GM12872 (cell line): ENCODE measurements at regions not wholly inside any gene's neighbourhood (a gene's known extent, or its start where the extent isn't known, plus 50 kb on each side); places are given as distances from the start of the nearest gene placed in this dataset.

Source experiments
- TF ChIP-seq, protein P1 (sequence below): IDR thresholded peaks from 3 replicates; pipeline ENCODE4 v1.5.1; 2011; ENCODE audit warnings: low read depth, mild to moderate bottlenecking, low read length, moderate library complexity; ENCODE audit not compliant: insufficient read depth

- TF ChIP-seq, protein P1, sequence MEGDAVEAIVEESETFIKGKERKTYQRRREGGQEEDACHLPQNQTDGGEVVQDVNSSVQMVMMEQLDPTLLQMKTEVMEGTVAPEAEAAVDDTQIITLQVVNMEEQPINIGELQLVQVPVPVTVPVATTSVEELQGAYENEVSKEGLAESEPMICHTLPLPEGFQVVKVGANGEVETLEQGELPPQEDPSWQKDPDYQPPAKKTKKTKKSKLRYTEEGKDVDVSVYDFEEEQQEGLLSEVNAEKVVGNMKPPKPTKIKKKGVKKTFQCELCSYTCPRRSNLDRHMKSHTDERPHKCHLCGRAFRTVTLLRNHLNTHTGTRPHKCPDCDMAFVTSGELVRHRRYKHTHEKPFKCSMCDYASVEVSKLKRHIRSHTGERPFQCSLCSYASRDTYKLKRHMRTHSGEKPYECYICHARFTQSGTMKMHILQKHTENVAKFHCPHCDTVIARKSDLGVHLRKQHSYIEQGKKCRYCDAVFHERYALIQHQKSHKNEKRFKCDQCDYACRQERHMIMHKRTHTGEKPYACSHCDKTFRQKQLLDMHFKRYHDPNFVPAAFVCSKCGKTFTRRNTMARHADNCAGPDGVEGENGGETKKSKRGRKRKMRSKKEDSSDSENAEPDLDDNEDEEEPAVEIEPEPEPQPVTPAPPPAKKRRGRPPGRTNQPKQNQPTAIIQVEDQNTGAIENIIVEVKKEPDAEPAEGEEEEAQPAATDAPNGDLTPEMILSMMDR: no peak
These were observed 203.7 kb upstream of the ARX start for GRCh38 chrX:25219480-25219879.

- TF ChIP-seq, protein P1: no peak
These were observed 197.8 kb upstream of the ARX start for GRCh38 chrX:25213611-25214010.

GRCh38 chrX:25207803-25208475, 192.2 kb upstream of the ARX start:
- TF ChIP-seq, protein P1: no peak

GRCh38 chrX:25206778-25207177, 191.0 kb upstream of the ARX start:
- TF ChIP-seq, protein P1: no peak

DNA sequence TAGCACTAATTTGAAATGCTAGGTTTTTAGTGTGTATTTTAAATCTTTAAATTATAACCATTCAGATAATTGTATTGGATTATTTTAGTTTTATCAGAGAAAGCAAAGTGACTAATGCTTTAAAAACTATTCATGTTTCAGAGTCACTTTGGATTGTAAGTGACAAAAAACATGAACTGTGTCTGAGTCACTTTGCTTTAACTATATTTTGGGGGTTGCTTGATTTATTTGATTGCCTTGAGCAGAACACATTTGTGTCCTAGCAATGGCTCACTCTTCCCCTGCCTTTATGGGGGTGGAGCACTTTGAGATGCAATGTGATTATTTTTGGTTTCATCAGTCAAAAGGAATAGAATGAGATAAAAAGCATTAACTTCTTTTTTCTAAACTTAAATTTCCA, 188.4 kb upstream of the ARX start:
- TF ChIP-seq, protein P1: no peak

- TF ChIP-seq, protein P1: no peak
These were observed 187.1 kb upstream of the ARX start for GRCh38 chrX:25202827-25203226.

DNA sequence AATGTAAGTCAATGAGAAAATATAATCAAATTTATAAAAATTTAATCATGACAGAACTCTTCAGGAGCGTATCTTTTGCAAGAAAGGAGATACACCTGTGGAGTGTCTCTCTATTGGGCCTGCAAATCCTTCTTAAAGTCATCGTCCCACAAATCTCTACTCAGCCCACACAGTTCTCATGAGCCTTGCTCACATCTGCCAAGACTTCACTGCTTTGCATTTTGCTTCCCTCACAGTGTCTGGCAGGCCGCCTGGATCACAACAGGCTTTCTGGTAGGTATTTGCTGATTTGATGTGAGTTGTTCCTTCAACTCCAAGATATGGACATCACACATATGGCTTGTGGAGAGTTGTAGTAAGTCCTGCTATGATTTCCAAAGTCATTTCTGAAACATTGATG, 183.1 kb upstream of the ARX start:
- TF ChIP-seq, protein P1: no peak
